ENCODE measurements at regions not wholly inside any gene's neighbourhood (a gene's known extent, or its start where the extent isn't known, plus 50 kb on each side); places are given as distances from the start of the nearest gene placed in this dataset.

- TF ChIP-seq, protein P1, sequence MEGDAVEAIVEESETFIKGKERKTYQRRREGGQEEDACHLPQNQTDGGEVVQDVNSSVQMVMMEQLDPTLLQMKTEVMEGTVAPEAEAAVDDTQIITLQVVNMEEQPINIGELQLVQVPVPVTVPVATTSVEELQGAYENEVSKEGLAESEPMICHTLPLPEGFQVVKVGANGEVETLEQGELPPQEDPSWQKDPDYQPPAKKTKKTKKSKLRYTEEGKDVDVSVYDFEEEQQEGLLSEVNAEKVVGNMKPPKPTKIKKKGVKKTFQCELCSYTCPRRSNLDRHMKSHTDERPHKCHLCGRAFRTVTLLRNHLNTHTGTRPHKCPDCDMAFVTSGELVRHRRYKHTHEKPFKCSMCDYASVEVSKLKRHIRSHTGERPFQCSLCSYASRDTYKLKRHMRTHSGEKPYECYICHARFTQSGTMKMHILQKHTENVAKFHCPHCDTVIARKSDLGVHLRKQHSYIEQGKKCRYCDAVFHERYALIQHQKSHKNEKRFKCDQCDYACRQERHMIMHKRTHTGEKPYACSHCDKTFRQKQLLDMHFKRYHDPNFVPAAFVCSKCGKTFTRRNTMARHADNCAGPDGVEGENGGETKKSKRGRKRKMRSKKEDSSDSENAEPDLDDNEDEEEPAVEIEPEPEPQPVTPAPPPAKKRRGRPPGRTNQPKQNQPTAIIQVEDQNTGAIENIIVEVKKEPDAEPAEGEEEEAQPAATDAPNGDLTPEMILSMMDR (IDR thresholded peaks at IDR 0.05) = no peak
- TF ChIP-seq POLR2A (IDR thresholded peaks at IDR 0.05) = no peak
- TF ChIP-seq POLR2AphosphoS5 (IDR thresholded peaks at IDR 0.05) = no peak
- no peak for TF ChIP-seq EP300 (IDR thresholded peaks at IDR 0.05)
Observed at GRCh38 chr1:183733715-183734114, 71.2 kb upstream of the RGL1 start.
